Endothelial cell of umbilical vein (primary cell): ENCODE measurements at regions not wholly inside any gene's neighbourhood (a gene's known extent, or its start where the extent isn't known, plus 50 kb on each side); places are given as distances from the start of the nearest gene placed in this dataset.

ENCODE experiments used
- BruUV-seq: library from RNA; stranded (reverse); fragments of 400-500 nt; replicated peaks from 2 replicates; lab custom pipeline; 2021; lab: Mats Ljungman, UMichigan
- CTCF ChIA-PET: fragments of 300-600, 350-600 bp; sonication (Branson Sonifier 250); formaldehyde crosslinking; loops from one replicate; lab custom pipeline; 2021; ENCODE audit warnings: antibody characterized with exemption, inconsistent platforms; lab: Charles Lee
- POLR2A ChIA-PET: fragments of 300-600, 350-600 bp; sonication (Branson Sonifier 250); formaldehyde crosslinking; loops from one replicate; lab custom pipeline; 2021; ENCODE audit warnings: antibody characterized with exemption, inconsistent platforms; lab: Charles Lee
- DNase-seq: peaks from one replicate; pipeline ENCODE4 v3.0.0-alpha.2; 2011; ENCODE audit warnings: low read depth, low spot score
- FAIRE-seq: peaks from 2 replicates; lab custom pipeline; 2011; peaks lifted over from hg19 to GRCh38; lab: Jason Lieb, UNC
- H2AFZ ChIP-seq: 2 replicates; pipeline ENCODE4 v1.6.0; 2012; ENCODE audit warnings: low read depth, low read length, control low read depth, inconsistent platforms
- H3K27ac ChIP-seq: 2 replicates; pipeline ENCODE4 v1.5.1; 2011; ENCODE audit warnings: low read depth, mild to moderate bottlenecking, control low read depth, low read length, moderate library complexity; ENCODE audit not compliant: insufficient read depth
- H3K27me3 ChIP-seq, 2 experiments: 2 replicates each; pipeline versions ENCODE4 v1.6.0 to v1.6.1; 2011; ENCODE audit warnings: low read length in 2 of 2, mixed read lengths in 1 of 2; ENCODE audit not compliant: control insufficient read depth in 2 of 2, insufficient read depth in 2 of 2
- H3K36me3 ChIP-seq, 2 experiments: 2 replicates in 1 of 2; 3 replicates in 1 of 2; pipeline ENCODE4 v1.5.1; 2011; ENCODE audit warnings: low read length in 2 of 2, mild to moderate bottlenecking in 1 of 2, moderate library complexity in 1 of 2; ENCODE audit not compliant: control insufficient read depth in 2 of 2, insufficient read depth in 2 of 2; ENCODE audit errors: extremely low read depth in 1 of 2
- H3K4me1 ChIP-seq: 3 replicates; pipeline ENCODE4 v1.5.1; 2011; ENCODE audit warnings: mild to moderate bottlenecking, low read length; ENCODE audit not compliant: control insufficient read depth, insufficient read depth; ENCODE audit errors: extremely low read depth
- H3K4me2 ChIP-seq: 2 replicates; pipeline ENCODE4 v1.6.1; 2011; ENCODE audit warnings: low read length, control low read depth, mixed read lengths; ENCODE audit not compliant: insufficient read depth
- H3K4me3 ChIP-seq, 3 experiments: fragments of 200-600 bp in 1 of 3; sonication (generic), shearing (Covaris generic) in 1 of 3; replicated peaks in 1 of 3; 2 replicates each; pipeline ENCODE4 v1.5.1; 2011 to 2016; ENCODE audit warnings: control low read depth in 3 of 3, low read length in 3 of 3, mild to moderate bottlenecking in 2 of 3, inconsistent platforms in 1 of 3, low read depth in 1 of 3, moderate library complexity in 1 of 3; ENCODE audit not compliant: insufficient read depth in 1 of 3
- H3K79me2 ChIP-seq: 2 replicates; pipeline ENCODE4 v1.6.0; 2012; ENCODE audit warnings: low read length, inconsistent platforms; ENCODE audit not compliant: control insufficient read depth, insufficient read depth
- H3K9ac ChIP-seq: replicated peaks from 2 replicates; pipeline ENCODE3; 2011; ENCODE audit warnings: low read length, control low read depth; ENCODE audit not compliant: insufficient read depth; ENCODE audit errors: extremely low read depth
- H3K9me1 ChIP-seq: replicated peaks from 3 replicates; pipeline ENCODE4 v1.6.0; 2011; ENCODE audit warnings: mild to moderate bottlenecking, low read length; ENCODE audit not compliant: control insufficient read depth, insufficient read depth; ENCODE audit errors: extremely low read depth
- H3K9me3 ChIP-seq: replicated peaks from 2 replicates; pipeline ENCODE4 v1.5.1; 2012; ENCODE audit warnings: low read length, inconsistent platforms; ENCODE audit not compliant: control insufficient read depth, insufficient read depth
- H4K20me1 ChIP-seq: replicated peaks from 2 replicates; pipeline ENCODE3; 2011; ENCODE audit warnings: mild to moderate bottlenecking, low read length; ENCODE audit not compliant: control insufficient read depth, insufficient read depth; ENCODE audit errors: extremely low read depth
- EZH2 ChIP-seq: IDR thresholded peaks from 2 replicates; pipeline ENCODE4 v1.6.1; 2012; ENCODE audit warnings: borderline replicate concordance, low read depth, mild to moderate bottlenecking, moderate library complexity, low read length, inconsistent platforms; ENCODE audit not compliant: severe bottlenecking
- FOS ChIP-seq: IDR thresholded peaks from 2 replicates; pipeline ENCODE4 v1.6.1; 2011; ENCODE audit warnings: mild to moderate bottlenecking, low read length, moderate library complexity, borderline replicate concordance; ENCODE audit not compliant: insufficient read depth
- GATA2 ChIP-seq: IDR thresholded peaks from 2 replicates; pipeline ENCODE4 v1.7.0; 2011; ENCODE audit warnings: low read depth, mild to moderate bottlenecking, moderate library complexity, mixed read lengths, low read length; ENCODE audit not compliant: insufficient read length, insufficient read depth
- JUN ChIP-seq: IDR thresholded peaks from 2 replicates; pipeline ENCODE4 v1.6.1; 2011; ENCODE audit warnings: borderline replicate concordance, low read depth; ENCODE audit not compliant: insufficient read length, insufficient read depth
- MAX ChIP-seq: IDR thresholded peaks from 2 replicates; pipeline ENCODE4 v1.6.1; 2011; ENCODE audit not compliant: insufficient read depth, insufficient read length
- MYC ChIP-seq: IDR thresholded peaks from one replicate; pipeline ENCODE4 v1.6.1; 2011; ENCODE audit warnings: mild to moderate bottlenecking, low read depth, low read length
- POLR2A ChIP-seq: IDR thresholded peaks from 2 replicates; pipeline ENCODE4 v1.6.1; 2012; ENCODE audit warnings: low read depth, mild to moderate bottlenecking, control low read depth, low read length
- POLR2AphosphoS5 ChIP-seq: IDR thresholded peaks from 2 replicates; pipeline ENCODE4 v1.6.1; 2012; ENCODE audit warnings: low read depth, mild to moderate bottlenecking, control low read depth, low read length, moderate library complexity; ENCODE audit not compliant: insufficient read depth
- dilution Hi-C: fragments of 300-500 bp; cut with MboI; formaldehyde crosslinking; loops from one replicate; pipeline ENCODE4 v1.15.0; 2019; ENCODE audit warnings: low sequenced_read_pairs; ENCODE audit not compliant: extremely low pct_ligation_motif_present
- intact Hi-C: fragments of 100-400 bp; cut with micrococcal nuclease; formaldehyde crosslinking; loops from one replicate; pipeline ENCODE4 v1.10.0; 2022
- TF ChIP-seq, protein P1 (sequence below), 2 donors: IDR thresholded peaks; 1 replicate in 1 of 2; 2 replicates in 1 of 2; pipeline ENCODE4 v1.5.1; 2011; ENCODE audit warnings: low read length in 2 of 2, mild to moderate bottlenecking in 2 of 2, moderate library complexity in 2 of 2, control low read depth in 1 of 2, inconsistent platforms in 1 of 2, low read depth in 1 of 2; ENCODE audit not compliant: insufficient read depth in 1 of 2; ENCODE audit errors: extremely low read depth in 1 of 2

DNA sequence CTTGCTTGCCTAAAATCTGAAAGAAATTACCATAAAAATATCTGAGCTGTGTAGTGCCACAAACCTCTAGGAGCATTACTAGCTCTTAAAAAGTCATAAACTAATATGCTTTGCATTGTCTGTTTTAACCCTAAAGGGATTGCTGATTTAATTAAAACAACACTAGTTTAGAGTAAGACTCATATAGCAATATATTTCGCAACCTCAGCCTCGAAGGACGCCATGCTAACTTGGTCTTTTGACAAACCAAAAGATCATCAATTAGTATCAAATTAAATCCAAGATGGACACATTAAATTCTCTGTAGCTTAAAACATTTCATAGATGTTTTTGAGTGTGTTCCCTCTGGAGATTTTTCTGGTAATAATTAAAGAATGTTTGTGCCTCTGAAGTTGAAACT lies 74.8 kb upstream of the KCNQ5 start:
- Histone ChIP-seq H3K9ac (no peak overlapping the region), H3K27ac (no peak overlapping the region), H2AFZ (no peak overlapping the region), H3K4me3 (no peak overlapping the region), H4K20me1 (no peaks in the 10 kb centered on the region), H3K4me1 (no peaks in the 10 kb centered on the region), H3K79me2 (no peaks in the 10 kb centered on the region), H3K9me1 (no peaks in the 10 kb centered on the region), H3K27me3 (no peaks in the 10 kb centered on the region), H3K9me3 (no peaks in the 10 kb centered on the region), H3K4me2 (no peak overlapping the region), H3K36me3 (no peaks in the 10 kb centered on the region)
- no peak for FAIRE-seq
- ChIA-PET CTCF (interaction anchor here (0.9 to 1.2 kb wide), 2 partner anchors 13 to 15 kb away, joined by 3 read pairs; no protein-coding TSS in a partner anchor), POLR2A (no interaction called here)
- TF ChIP-seq JUN = no peak
- no peak for TF ChIP-seq POLR2A
- TF ChIP-seq, protein P1, sequence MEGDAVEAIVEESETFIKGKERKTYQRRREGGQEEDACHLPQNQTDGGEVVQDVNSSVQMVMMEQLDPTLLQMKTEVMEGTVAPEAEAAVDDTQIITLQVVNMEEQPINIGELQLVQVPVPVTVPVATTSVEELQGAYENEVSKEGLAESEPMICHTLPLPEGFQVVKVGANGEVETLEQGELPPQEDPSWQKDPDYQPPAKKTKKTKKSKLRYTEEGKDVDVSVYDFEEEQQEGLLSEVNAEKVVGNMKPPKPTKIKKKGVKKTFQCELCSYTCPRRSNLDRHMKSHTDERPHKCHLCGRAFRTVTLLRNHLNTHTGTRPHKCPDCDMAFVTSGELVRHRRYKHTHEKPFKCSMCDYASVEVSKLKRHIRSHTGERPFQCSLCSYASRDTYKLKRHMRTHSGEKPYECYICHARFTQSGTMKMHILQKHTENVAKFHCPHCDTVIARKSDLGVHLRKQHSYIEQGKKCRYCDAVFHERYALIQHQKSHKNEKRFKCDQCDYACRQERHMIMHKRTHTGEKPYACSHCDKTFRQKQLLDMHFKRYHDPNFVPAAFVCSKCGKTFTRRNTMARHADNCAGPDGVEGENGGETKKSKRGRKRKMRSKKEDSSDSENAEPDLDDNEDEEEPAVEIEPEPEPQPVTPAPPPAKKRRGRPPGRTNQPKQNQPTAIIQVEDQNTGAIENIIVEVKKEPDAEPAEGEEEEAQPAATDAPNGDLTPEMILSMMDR (IDR thresholded peaks at IDR 0.05; ENCODE audit: extremely low read depth in 1 of 2, insufficient read depth in 1 of 2, low read depth in 1 of 2, low read length in 2 of 2) = no peak
- TF ChIP-seq POLR2AphosphoS5 = no peak
- no peak for TF ChIP-seq MYC
- no peak for TF ChIP-seq FOS
- no peak for TF ChIP-seq MAX
- no peak for TF ChIP-seq GATA2
- TF ChIP-seq EZH2 = no peak
- intact Hi-C loops (no loop called here), dilution Hi-C loops (no loop called here)
- no TSS peak for BruUV-seq
- no peak for DNase-seq
